Upper lobe of right lung (tissue), 1 donor: ENCODE measurements at regions not wholly inside any gene's neighbourhood (a gene's known extent, or its start where the extent isn't known, plus 50 kb on each side); places are given as distances from the start of the nearest gene placed in this dataset.
A peak's percentile ranks its signal among the peaks of the same experiment; 100 is the strongest.

ENCODE experiments used
- ATAC-seq: fragments of 200-7000 bp; cut with Tn5 transposase; one replicate; pipeline ENCODE4 v1.9.1; 2020; ENCODE audit warnings: mild to moderate bottlenecking, moderate library complexity
- DNase-seq: peaks from one replicate; pipeline ENCODE4 v3.0.0-alpha.2; 2020
- H3K27ac ChIP-seq: fragments of 200-600 bp; one replicate; pipeline ENCODE4 v1.8.0; 2022
- H3K27me3 ChIP-seq: fragments of 200-600 bp; one replicate; pipeline ENCODE4 v1.8.0; 2022; ENCODE audit warnings: mild to moderate bottlenecking
- H3K36me3 ChIP-seq: fragments of 200-600 bp; one replicate; pipeline ENCODE4 v1.8.0; 2022
- H3K4me1 ChIP-seq: fragments of 200-600 bp; one replicate; pipeline ENCODE4 v1.8.0; 2022
- H3K4me3 ChIP-seq: fragments of 200-600 bp; one replicate; pipeline ENCODE4 v1.8.0; 2022; ENCODE audit warnings: mild to moderate bottlenecking
- H3K9me3 ChIP-seq: fragments of 200-600 bp; one replicate; pipeline ENCODE4 v1.8.0; 2022
- CTCF ChIP-seq: fragments of 200-600 bp; IDR thresholded peaks from one replicate; pipeline ENCODE4 v1.8.0; 2022; ENCODE audit warnings: antibody characterized with exemption
- intact Hi-C: fragments of 100-400 bp; cut with DNase I; formaldehyde crosslinking; loops from one replicate; pipeline ENCODE4 v1.11.0; 2022
- donor health status: DM: no; HTN: yes; CAD: no; lungs with severe emphysema.

- DNase-seq (no peak), ATAC-seq (peak; percentile 77)
- peaks cover 4% of the 10 kb centered on the region for H3K4me1 ChIP-seq
- H3K36me3 ChIP-seq, result no peaks in the 10 kb centered on the region
- no peak overlapping the region for H3K4me3 ChIP-seq
- H3K9me3 ChIP-seq, result no peaks in the 10 kb centered on the region
- no peak overlapping the region for H3K27ac ChIP-seq
- no peaks in the 10 kb centered on the region for H3K27me3 ChIP-seq
- no peak for TF ChIP-seq CTCF
- intact Hi-C loops, result no loop called here
Observed at GRCh38 chr11:10398525-10398924, 56.5 kb upstream of the AMPD3 start.

- Histone ChIP-seq H3K9me3 (no peaks in the 10 kb centered on the region), H3K27ac (no peak overlapping the region), H3K36me3 (no peaks in the 10 kb centered on the region), H3K4me3 (no peak overlapping the region), H3K27me3 (no peaks in the 10 kb centered on the region), H3K4me1 (no peaks in the 10 kb centered on the region)
- no peak for TF ChIP-seq CTCF
- ATAC-seq, result peak; percentile 57
- intact Hi-C loops, result loop anchor here (10.0 kb wide), 1 partner anchor 264 kb away; no protein-coding TSS in a partner anchor
- no peak for DNase-seq
Observed at GRCh38 chr11:10400856-10401255, 54.2 kb upstream of the AMPD3 start.

- H3K9me3 ChIP-seq, result no peaks in the 10 kb centered on the region
- no peaks in the 10 kb centered on the region for H3K27me3 ChIP-seq
- peaks cover under 1% of the 10 kb centered on the region for H3K4me1 ChIP-seq
- no peak for TF ChIP-seq CTCF
- no peaks in the 10 kb centered on the region for H3K36me3 ChIP-seq
- no peak overlapping the region for H3K27ac ChIP-seq
- DNase-seq, result no peak
- H3K4me3 ChIP-seq, result no peak overlapping the region
- intact Hi-C loops, result loop anchor here (10.0 kb wide), 1 partner anchor 264 kb away; no protein-coding TSS in a partner anchor
- no peak for ATAC-seq
Observed at GRCh38 chr11:10401256-10401655, 53.8 kb upstream of the AMPD3 start.

GRCh38 chr11:10401696-10402392, 53.2 kb upstream of the AMPD3 start:
- no peak for TF ChIP-seq CTCF
- DNase-seq (no peak), ATAC-seq (no peak)
- Histone ChIP-seq H3K9me3 (no peaks in the 10 kb centered on the region), H3K27me3 (no peaks in the 10 kb centered on the region), H3K27ac (no peak overlapping the region), H3K4me1 (peaks cover 6% of the 10 kb centered on the region), H3K4me3 (no peak overlapping the region), H3K36me3 (no peaks in the 10 kb centered on the region)
- intact Hi-C loops, result loop anchor here (10.0 kb wide), 1 partner anchor 263 kb away; no protein-coding TSS in a partner anchor
